Tibial nerve (tissue), 4 donors: ENCODE measurements at regions not wholly inside any gene's neighbourhood (a gene's known extent, or its start where the extent isn't known, plus 50 kb on each side); places are given as distances from the start of the nearest gene placed in this dataset.

Experiments used
- DNase-seq, 2 donors: peaks; one replicate each; pipeline ENCODE4 v3.0.0-alpha.2; 2019; ENCODE audit warnings: low spot score in 2 of 2
- H3K27ac ChIP-seq, 4 donors: fragments of 200-600 bp; sonication (generic) in 3 of 4; one replicate each; pipeline ENCODE4 v1.5.1; 2017 to 2019; ENCODE audit warnings: mild to moderate bottlenecking in 1 of 4
- H3K27me3 ChIP-seq, 2 donors: fragments of 200-600 bp; sonication (generic) in 1 of 2; one replicate each; pipeline versions ENCODE4 v1.5.1 to v1.6.0; 2017 to 2019
- H3K36me3 ChIP-seq, 3 donors: fragments of 200-600 bp; sonication (generic); one replicate each; pipeline ENCODE4 v1.5.1; 2018 to 2019
- H3K4me1 ChIP-seq, 4 donors: fragments of 200-600 bp; sonication (generic) in 3 of 4; one replicate each; pipeline ENCODE4 v1.5.1; 2017 to 2019
- H3K4me3 ChIP-seq, 4 donors: fragments of 200-600 bp; sonication (generic) in 3 of 4; one replicate each; pipeline ENCODE4 v1.5.1; 2017 to 2019; ENCODE audit warnings: mild to moderate bottlenecking in 1 of 4, moderate library complexity in 1 of 4
- H3K9me3 ChIP-seq, 4 donors: fragments of 200-600 bp; sonication (generic) in 3 of 4; one replicate each; pipeline ENCODE4 v1.5.1; 2017 to 2019
- EP300 ChIP-seq, 2 donors: sonication (generic); formaldehyde crosslinking; IDR thresholded peaks; one replicate each; pipeline ENCODE4 v1.6.1; 2017; ENCODE audit warnings: antibody characterized with exemption in 2 of 2, mild to moderate bottlenecking in 1 of 2
- POLR2A ChIP-seq, 2 donors: fragments of 450-650 bp; IDR thresholded peaks; one replicate each; pipeline ENCODE4 v1.6.1; 2017; ENCODE audit warnings: antibody characterized with exemption in 2 of 2, mild to moderate bottlenecking in 2 of 2, moderate library complexity in 2 of 2
- WGBS, 2 donors: methylation state at CpG; one replicate each; pipeline ENCODE4 v1.1.5; 2018; 5-methylcytosine and 5-hydroxymethylcytosine counted together
- TF ChIP-seq, protein P1 (sequence below), 5 experiments: fragments of 200-600 bp in 3 of 5; fragments of 450-650 bp in 2 of 5; sonication (generic) in 3 of 5; IDR thresholded peaks; one replicate each; pipeline ENCODE4 v1.5.1; 2016 to 2019; ENCODE audit warnings: antibody characterized with exemption in 5 of 5, mild to moderate bottlenecking in 3 of 5, moderate library complexity in 2 of 5

DNA sequence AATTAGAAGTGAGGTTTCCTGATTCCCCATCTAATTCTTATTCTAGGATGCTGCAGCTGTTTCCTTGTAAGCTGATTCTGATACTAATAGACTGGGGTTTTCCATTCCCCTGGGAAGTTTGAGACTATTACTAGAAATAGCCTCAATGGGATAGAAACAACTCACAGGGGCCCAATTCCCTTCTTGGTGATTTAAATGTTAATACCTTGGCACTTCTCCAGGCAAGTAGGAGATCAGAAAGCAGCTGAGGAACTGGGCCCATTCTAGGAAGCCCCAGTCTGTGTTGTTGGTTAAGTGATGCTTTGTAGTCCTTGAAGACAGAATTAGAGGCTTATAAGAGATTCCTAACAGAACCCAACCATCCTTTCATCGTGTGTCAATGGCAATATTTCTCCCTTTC is 407.0 kb upstream of the SEL1L start:
- Histone ChIP-seq H3K4me3 (no peak overlapping the region), H3K9me3 (peaks cover 0 to 9% (median 0%) of the 10 kb centered on the region in 4 donors), H3K27ac (no peak overlapping the region), H3K4me1 (no peaks in the 10 kb centered on the region), H3K27me3 (no peaks in the 10 kb centered on the region), H3K36me3 (no peaks in the 10 kb centered on the region)
- 36 to 55% methylated on average over 1 of the region's 1 CpG for WGBS, 2 donors
- no peak for TF ChIP-seq POLR2A (IDR thresholded peaks at IDR 0.05)
- no peak for TF ChIP-seq EP300 (IDR thresholded peaks at IDR 0.05)
- TF ChIP-seq, protein P1, sequence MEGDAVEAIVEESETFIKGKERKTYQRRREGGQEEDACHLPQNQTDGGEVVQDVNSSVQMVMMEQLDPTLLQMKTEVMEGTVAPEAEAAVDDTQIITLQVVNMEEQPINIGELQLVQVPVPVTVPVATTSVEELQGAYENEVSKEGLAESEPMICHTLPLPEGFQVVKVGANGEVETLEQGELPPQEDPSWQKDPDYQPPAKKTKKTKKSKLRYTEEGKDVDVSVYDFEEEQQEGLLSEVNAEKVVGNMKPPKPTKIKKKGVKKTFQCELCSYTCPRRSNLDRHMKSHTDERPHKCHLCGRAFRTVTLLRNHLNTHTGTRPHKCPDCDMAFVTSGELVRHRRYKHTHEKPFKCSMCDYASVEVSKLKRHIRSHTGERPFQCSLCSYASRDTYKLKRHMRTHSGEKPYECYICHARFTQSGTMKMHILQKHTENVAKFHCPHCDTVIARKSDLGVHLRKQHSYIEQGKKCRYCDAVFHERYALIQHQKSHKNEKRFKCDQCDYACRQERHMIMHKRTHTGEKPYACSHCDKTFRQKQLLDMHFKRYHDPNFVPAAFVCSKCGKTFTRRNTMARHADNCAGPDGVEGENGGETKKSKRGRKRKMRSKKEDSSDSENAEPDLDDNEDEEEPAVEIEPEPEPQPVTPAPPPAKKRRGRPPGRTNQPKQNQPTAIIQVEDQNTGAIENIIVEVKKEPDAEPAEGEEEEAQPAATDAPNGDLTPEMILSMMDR (IDR thresholded peaks at IDR 0.05): no peak
- no peak for DNase-seq

DNA sequence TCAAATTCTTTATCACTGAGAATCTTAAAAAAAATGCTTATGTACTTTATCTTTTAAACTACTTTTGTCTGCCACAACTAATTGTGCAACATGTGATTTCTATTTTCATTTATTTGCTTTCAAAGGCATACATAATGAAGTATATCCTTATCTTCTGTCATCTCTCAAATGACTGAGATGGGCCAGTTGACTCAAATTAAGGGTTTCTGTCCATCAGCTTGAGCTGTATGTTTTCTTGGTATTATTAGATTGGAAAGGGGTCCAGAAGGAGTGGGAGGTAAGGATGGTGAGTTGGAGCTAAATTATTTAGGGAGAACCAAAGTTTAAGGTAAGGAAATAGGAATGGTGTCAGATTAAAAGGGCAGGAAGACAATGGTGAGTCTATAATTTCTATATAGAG is 408.4 kb upstream of the SEL1L start:
- Histone ChIP-seq H3K27me3 (no peaks in the 10 kb centered on the region), H3K9me3 (peaks cover 0 to 9% (median 0%) of the 10 kb centered on the region in 4 donors), H3K36me3 (no peaks in the 10 kb centered on the region), H3K4me3 (no peak overlapping the region), H3K27ac (no peak overlapping the region), H3K4me1 (no peaks in the 10 kb centered on the region)
- TF ChIP-seq POLR2A (IDR thresholded peaks at IDR 0.05) (no peak), EP300 (IDR thresholded peaks at IDR 0.05) (no peak)
- TF ChIP-seq, protein P1 (IDR thresholded peaks at IDR 0.05): no peak
- DNase-seq: no peak

DNA sequence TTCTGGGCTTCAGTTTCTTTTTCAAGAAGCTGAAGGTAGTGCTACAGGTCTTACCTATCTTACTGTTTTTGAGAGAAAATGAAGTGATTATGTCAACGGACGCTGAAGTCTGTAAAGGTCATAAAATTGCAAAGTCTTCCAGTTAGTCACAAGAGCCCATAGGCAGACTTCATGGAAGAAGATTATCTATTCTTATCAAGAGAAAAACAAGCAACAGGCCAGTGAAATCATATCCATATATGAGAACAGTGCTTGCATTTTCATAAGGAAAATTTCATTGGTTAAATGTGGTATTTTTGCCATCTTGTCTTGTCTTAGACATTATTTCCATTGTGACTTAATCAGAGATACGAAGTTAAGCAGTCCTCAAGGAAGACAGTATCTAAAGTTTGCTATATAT is 412.7 kb upstream of the SEL1L start:
- H3K4me1 ChIP-seq: no peaks in the 10 kb centered on the region
- WGBS, 2 donors: 71 to 77% methylated on average over 3 of the region's 3 CpGs
- H3K27ac ChIP-seq: no peak overlapping the region
- H3K9me3 ChIP-seq: no peaks in the 10 kb centered on the region
- no peak overlapping the region for H3K4me3 ChIP-seq
- no peaks in the 10 kb centered on the region for H3K36me3 ChIP-seq
- H3K27me3 ChIP-seq: no peaks in the 10 kb centered on the region
- TF ChIP-seq POLR2A (IDR thresholded peaks at IDR 0.05) (no peak), EP300 (IDR thresholded peaks at IDR 0.05) (no peak)
- TF ChIP-seq, protein P1 (IDR thresholded peaks at IDR 0.05): no peak
- no peak for DNase-seq

DNA sequence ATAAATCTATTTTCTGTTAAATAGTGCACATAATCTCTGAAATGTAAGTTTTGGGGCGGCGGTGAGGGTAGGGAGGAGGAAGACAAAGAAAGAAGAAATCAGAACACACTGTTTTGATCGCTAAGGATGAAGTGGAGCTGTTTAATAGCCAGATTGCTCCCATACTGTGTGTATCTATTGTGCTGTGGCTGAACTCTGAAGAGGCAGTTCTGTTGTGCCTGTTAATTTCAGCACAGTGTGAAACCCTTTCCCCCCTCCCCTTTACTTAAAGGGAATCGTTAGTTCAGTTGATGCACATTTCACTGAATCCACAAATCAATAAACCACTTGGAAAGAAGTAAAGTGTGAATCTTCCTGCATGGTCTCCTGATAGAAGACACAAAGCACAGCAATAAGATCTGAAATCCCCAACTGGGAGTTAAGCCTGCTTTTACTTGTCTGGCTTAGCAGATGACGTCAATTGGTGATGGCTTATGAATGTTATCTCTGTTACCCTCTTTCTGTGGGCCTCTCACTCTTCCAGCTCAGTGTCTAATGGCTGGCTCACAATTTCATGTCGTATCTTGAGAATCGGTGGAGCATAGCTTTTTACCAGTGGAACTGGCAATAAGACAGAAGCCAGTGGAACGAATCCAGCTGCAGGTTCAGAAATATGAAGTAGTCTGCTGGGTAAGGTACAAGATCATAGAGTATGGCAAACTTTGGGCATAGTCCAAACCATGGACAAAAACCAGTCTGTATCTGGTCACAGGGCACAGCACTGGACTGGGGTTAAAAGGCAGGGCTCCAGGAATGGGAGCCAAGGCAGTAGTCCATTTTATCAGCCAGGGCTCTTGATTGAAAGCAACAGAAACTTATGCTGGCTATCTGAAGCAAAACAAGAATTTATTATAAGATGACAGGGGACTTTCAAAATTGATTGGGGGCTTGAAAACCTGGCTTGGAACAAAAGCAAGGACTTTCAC is 413.5 kb upstream of the SEL1L start:
- Histone ChIP-seq H3K9me3 (no peaks in the 10 kb centered on the region), H3K4me1 (no peaks in the 10 kb centered on the region), H3K27ac (no peak overlapping the region), H3K36me3 (no peaks in the 10 kb centered on the region), H3K4me3 (no peak overlapping the region), H3K27me3 (no peaks in the 10 kb centered on the region)
- TF ChIP-seq, protein P1 (IDR thresholded peaks at IDR 0.05): no peak
- TF ChIP-seq EP300 (IDR thresholded peaks at IDR 0.05) (no peak), POLR2A (IDR thresholded peaks at IDR 0.05) (no peak)
- 33 to 36% methylated on average over 8 of the region's 8 CpGs for WGBS, 2 donors
- DNase-seq: no peak

DNA sequence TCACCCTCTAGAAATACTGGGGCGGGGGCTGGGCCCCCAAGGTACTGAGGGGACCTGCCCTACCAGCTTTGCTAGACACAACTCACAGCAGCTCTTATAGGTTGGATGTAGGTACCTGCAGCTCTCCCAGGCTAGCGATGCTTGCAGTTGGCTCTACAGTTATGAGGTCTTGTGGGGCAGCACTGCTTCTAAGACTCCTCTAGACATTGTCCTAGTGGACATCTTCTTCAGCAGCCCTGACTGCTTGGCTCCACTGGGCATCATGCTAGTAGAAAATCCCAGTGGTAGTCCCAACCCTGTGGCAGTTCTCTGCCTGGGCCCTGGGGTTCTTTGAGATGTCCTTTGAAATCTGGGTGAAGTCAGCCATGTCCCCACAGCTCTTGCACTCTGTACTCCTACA is 419.3 kb upstream of the SEL1L start:
- WGBS, 2 donors: 70 to 83% methylated on average over 2 of the region's 2 CpGs
- H3K36me3 ChIP-seq: no peaks in the 10 kb centered on the region
- DNase-seq: no peak
- TF ChIP-seq POLR2A (IDR thresholded peaks at IDR 0.05): no peak
- no peak for TF ChIP-seq EP300 (IDR thresholded peaks at IDR 0.05)
- TF ChIP-seq, protein P1 (IDR thresholded peaks at IDR 0.05): no peak
- H3K4me1 ChIP-seq: no peaks in the 10 kb centered on the region
- H3K27ac ChIP-seq: no peak overlapping the region
- H3K9me3 ChIP-seq: no peaks in the 10 kb centered on the region
- no peaks in the 10 kb centered on the region for H3K27me3 ChIP-seq
- no peak overlapping the region for H3K4me3 ChIP-seq
